MG63 (cell line): ENCODE measurements at regions not wholly inside any gene's neighbourhood (a gene's known extent, or its start where the extent isn't known, plus 50 kb on each side); places are given as distances from the start of the nearest gene placed in this dataset.

ENCODE experiments used
- DNase-seq: peaks from one replicate; pipeline ENCODE4 v3.0.0-alpha.2; 2020
- H3K27me3 ChIP-seq: fragments of 250-450 bp; sonication (Bioruptor Pico); 2 replicates; pipeline ENCODE4 v1.5.1; 2020; ENCODE audit warnings: mild to moderate bottlenecking, moderate library complexity
- H3K36me3 ChIP-seq: fragments of 250-450 bp; sonication (Bioruptor Pico); 2 replicates; pipeline ENCODE4 v1.5.1; 2020; ENCODE audit warnings: mild to moderate bottlenecking, moderate library complexity
- H3K4me3 ChIP-seq: fragments of 250-450 bp; sonication (Bioruptor Pico); 2 replicates; pipeline ENCODE4 v1.5.1; 2020; ENCODE audit warnings: mild to moderate bottlenecking, moderate library complexity
- H3K9me3 ChIP-seq: fragments of 250-450 bp; sonication (Bioruptor Pico); 2 replicates; pipeline ENCODE4 v1.5.1; 2020; ENCODE audit warnings: mild to moderate bottlenecking, moderate library complexity

DNA sequence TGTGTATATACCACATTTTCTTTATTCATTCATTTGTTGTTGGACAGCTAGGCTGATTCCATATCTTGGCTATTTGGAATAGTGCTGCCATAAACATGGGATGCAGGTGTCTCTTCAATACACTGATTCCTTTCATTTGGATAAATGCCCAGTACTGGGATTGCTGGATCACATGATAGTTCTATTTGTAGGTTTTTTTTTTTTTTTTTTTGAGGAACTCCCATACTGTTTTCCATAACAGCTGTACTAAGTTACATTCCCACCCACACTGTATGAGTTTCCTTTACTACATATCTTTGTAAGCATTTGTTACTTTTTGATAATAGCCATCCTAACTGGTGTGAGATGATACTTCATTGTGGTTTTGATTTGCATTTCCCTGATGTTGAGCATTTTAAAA, 437.7 kb downstream of the DIPK2A start:
- Histone ChIP-seq H3K27me3 (0 out of 2 replicates have a peak, but pooled peaks cover 3% of the 10 kb centered on the region), H3K36me3 (no peaks in the 10 kb centered on the region), H3K9me3 (no peaks in the 10 kb centered on the region), H3K4me3 (no peak overlapping the region)
- DNase-seq: no peak

DNA sequence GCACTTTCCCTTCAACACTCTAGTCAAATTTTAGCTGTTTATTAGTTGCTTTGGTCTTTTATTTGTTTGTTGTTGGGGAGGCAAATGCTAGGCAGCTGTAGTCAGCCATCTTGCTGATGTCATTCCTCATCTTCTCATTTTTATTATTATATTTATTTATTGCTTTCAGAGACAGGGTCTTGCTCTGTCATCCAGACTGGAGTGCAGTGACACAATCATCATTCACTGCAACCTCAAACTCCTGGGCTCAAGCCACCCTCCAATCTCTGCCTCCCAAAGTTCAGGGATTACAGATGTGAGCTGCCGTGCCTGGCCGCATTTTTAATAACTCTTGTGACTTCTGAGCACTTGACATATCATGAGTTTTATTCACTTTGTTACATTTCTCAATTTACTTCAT, 441.4 kb downstream of the DIPK2A start:
- DNase-seq: no peak
- Histone ChIP-seq H3K9me3 (no peaks in the 10 kb centered on the region), H3K4me3 (no peak overlapping the region), H3K36me3 (no peaks in the 10 kb centered on the region), H3K27me3 (0 out of 2 replicates have a peak, but pooled peaks cover 3% of the 10 kb centered on the region)

DNA sequence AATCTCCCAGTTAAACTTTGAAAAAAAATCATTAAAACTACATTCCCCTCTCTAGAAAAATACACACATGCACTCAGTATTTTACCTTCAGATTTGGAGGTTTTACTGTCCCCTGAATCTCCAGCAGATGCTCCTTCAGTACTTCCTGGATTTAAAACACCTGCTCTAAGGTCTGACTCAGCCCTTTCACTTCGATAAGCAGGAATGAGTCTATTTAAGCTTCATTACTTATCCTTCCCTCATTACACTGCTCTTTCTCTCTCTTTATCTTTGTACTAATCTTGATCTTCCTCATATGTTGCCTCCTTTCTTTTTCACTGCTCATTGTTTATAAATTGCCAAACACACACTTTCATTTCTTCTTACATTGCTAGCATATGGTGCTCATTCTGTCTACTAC, 443.9 kb downstream of the DIPK2A start:
- Histone ChIP-seq H3K9me3 (no peaks in the 10 kb centered on the region), H3K36me3 (no peaks in the 10 kb centered on the region), H3K4me3 (no peak overlapping the region), H3K27me3 (no peaks in the 10 kb centered on the region)
- no peak for DNase-seq

DNA sequence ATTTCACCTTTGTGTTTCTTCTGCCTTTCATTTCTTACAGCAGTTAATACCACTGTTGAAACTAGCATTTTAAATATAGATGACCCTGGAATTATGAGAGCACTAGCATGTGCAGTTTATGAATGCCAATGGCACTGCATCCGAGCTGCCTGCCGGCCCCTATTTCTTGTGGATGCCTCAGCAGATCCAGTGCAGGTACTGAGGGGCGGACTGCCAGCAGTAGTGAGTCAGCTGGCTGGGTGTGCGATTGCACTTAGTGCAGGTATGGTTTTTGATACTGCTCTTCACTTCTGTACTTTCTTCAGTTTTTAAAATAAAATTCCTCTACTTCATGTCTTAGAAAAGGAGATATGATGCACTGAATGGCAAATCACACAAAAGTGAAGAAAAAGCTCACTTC, 453.0 kb downstream of the DIPK2A start:
- Histone ChIP-seq H3K9me3 (no peaks in the 10 kb centered on the region), H3K27me3 (no peaks in the 10 kb centered on the region), H3K4me3 (no peak overlapping the region), H3K36me3 (no peaks in the 10 kb centered on the region)
- DNase-seq: no peak

DNA sequence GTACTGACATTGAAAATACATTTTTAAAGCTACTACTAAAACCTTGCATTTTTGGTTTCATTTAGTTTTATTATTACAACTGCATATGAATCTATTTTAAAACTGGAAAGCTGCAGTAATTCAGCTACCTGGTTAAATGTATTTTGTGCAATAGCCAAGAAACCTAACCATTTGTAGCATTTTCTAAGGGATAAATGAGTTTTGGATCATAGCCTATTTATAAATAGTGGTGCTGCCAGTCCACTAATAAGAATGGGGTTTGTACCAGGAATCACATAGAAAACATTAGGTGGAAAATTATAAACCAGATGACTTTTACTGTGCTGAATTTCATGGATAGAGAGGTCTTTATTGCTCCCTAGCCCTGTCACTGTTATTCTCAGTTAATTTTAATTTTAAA, 454.7 kb downstream of the DIPK2A start:
- H3K27me3 ChIP-seq: no peaks in the 10 kb centered on the region
- no peak for DNase-seq
- H3K4me3 ChIP-seq: no peak overlapping the region
- H3K36me3 ChIP-seq: no peaks in the 10 kb centered on the region
- no peaks in the 10 kb centered on the region for H3K9me3 ChIP-seq

DNA sequence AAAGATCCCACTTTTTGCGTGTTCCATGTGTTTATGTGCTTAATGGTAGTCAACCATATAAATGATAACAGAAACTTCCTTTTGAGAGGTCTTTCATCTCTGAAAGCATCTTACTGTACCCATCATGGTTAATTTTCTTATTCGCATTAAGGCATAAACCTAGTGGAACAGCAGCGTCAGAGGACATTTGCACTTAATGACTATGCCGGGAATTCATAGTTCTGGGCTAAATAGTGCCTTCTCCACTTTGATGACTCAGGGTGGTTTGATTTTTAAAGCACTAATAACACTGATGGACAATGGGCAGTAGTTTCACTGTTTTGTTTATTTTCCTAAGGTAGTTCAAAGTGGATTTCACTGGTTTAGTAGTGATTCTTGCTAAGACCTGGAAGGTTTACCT, 455.3 kb downstream of the DIPK2A start:
- no peak for DNase-seq
- Histone ChIP-seq H3K27me3 (no peaks in the 10 kb centered on the region), H3K36me3 (no peaks in the 10 kb centered on the region), H3K9me3 (no peaks in the 10 kb centered on the region), H3K4me3 (no peak overlapping the region)

DNA sequence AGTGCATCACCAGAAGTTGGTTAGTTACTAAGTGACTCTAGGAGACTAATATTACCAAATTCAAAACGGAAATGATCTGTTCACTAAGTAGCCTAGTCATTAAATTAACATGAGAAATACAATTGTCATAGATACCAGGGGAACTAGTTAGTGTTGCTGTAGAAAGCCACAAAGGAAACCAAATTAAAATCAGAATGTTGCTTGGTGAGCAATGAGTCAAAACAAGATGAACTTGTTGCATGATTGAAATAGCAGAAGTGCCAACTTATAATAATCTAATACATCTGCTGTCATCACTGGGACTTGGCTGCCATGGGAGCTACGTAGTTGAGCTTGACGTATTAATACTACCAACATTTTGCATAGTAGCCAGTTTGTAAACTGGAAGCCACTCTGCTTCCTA, 458.1 kb downstream of the DIPK2A start:
- DNase-seq: no peak
- Histone ChIP-seq H3K9me3 (no peaks in the 10 kb centered on the region), H3K4me3 (no peak overlapping the region), H3K27me3 (no peaks in the 10 kb centered on the region), H3K36me3 (no peaks in the 10 kb centered on the region)

DNA sequence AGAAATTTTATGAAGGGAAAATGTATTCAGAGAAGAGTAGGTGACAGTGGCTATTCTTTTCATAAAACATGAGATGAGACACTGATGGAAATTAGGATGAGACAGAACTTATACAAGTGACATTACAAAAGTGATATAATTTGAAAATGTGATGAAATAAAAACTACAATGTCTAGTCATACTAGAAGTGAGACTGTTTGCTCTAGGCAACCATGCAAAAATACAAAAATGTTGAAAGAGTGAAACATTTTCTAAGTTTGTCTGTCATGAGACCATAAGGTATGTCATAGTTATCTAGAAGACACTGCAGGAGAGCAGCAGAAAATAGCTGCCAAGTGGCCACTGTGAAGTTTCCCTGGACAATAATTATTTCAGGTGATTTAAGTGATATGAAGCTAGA, 459.5 kb downstream of the DIPK2A start:
- H3K27me3 ChIP-seq: no peaks in the 10 kb centered on the region

DNA sequence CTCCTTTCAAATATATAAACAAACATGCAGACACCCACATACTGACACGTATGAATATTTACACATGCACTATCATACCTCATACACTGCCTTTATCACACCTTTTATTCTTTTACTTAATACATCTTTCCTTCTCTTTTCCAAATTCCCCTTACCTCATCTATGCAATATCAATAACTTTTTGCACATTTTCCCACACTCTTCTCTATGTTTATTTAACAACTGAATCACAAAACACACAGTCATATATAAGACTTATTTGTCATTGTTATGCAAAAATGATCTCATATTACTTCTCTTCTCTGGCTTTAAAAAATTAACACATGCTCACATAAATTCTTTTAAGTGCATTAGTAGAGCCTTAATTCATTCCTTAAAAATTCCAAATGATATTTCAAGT, 461.4 kb downstream of the DIPK2A start:
- H3K9me3 ChIP-seq: no peaks in the 10 kb centered on the region
- no peaks in the 10 kb centered on the region for H3K36me3 ChIP-seq
- no peak overlapping the region for H3K4me3 ChIP-seq
- no peaks in the 10 kb centered on the region for H3K27me3 ChIP-seq
- no peak for DNase-seq

More for the DNA sequence above, 459.5 kb downstream of the DIPK2A start:
- Histone ChIP-seq H3K4me3 (no peak overlapping the region), H3K36me3 (no peaks in the 10 kb centered on the region), H3K9me3 (no peaks in the 10 kb centered on the region)
- no peak for DNase-seq

DNA sequence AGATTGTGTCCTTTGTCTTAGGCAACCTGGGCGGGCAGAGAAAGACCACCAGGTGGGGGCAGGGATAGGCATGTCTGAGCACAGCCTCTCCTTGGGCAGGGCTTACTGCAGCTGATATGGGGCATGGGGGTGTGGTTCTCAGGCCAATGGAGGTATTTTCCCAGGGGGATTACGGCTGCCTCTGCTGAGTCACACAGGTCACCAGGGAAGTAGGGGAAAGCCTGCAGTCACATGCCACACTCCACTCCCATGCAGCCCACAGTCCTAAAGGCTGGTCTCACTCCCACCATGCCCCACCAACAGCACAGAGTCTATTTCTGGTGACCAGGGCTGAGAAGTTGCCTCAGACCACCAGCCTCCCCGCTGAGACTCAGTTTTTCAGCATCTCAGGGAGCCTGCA, 466.4 kb downstream of the DIPK2A start:
- H3K27me3 ChIP-seq: no peaks in the 10 kb centered on the region

DNA sequence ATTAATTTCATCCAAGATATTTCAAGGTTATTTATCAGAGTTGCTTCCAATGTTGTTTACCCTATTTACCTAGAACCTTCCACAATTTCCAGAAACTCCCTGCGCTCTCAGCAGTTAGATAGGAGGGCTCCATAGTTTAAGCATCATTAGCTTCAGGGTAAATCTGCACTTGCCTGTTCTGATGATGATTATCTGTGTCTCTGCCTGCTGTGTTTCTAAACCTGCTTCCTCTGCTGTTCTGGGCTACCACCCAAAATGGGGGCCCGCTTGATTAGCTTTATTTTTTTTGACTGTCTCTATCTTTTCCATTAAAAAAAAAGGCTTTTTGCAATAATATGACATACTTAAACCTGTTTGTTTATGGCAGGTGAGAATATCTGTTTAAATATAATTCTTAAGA, 472.4 kb downstream of the DIPK2A start:
- Histone ChIP-seq H3K36me3 (no peaks in the 10 kb centered on the region), H3K9me3 (no peaks in the 10 kb centered on the region), H3K4me3 (no peak overlapping the region), H3K27me3 (no peaks in the 10 kb centered on the region)
- no peak for DNase-seq

More for the DNA sequence above, 466.4 kb downstream of the DIPK2A start:
- Histone ChIP-seq H3K9me3 (no peaks in the 10 kb centered on the region), H3K4me3 (no peak overlapping the region), H3K36me3 (no peaks in the 10 kb centered on the region)
- no peak for DNase-seq

DNA sequence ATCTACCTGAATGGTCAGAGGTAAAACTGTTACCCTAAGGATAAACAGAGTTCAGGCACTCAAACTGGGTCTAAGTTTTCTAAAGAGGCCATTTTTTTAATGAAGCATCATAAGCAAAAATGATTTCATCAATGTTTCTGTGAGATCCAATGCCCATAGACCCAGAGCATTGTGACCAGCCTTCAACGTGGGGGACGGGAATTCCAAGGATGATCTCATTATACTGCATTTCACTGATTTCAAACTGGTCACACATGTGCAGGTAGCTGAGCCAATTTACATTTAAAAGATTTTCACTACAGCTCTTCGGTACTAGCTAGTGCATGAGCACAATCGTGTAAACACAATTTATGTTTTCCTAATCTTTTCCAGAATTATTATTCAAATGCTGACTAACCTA, 472.9 kb downstream of the DIPK2A start:
- no peak overlapping the region for H3K4me3 ChIP-seq
- no peaks in the 10 kb centered on the region for H3K9me3 ChIP-seq
- no peaks in the 10 kb centered on the region for H3K36me3 ChIP-seq
- no peak for DNase-seq
- H3K27me3 ChIP-seq: no peaks in the 10 kb centered on the region

DNA sequence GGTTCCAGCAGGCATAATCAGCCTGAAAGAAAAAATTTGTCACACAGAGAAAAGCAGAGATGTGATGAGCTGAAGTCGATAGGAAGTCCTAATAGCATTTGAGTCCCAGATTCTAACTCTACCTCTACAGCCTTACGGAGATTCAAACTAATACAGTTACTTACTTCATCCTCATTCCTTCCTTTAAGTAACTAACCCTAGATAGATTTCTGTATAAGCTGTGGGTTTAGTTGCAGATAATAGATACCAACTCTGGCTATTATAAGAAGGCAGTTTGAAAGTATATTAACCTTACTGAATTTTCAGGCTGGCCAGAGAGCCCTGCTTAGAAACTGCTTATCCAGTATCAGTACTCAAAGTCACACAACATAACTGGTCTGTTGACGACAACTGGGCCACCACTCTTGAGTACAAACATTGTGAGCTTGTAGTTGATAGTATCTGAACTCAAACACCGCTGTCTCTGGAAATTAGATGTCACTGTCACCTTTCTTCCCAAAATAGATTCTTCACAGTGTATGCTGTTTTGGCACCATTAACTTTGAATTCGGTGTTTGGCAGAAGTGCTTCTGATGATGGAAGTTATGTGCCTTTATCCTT, 484.3 kb downstream of the DIPK2A start:
- DNase-seq: no peak
- no peaks in the 10 kb centered on the region for H3K36me3 ChIP-seq
- H3K27me3 ChIP-seq: no peaks in the 10 kb centered on the region
- H3K4me3 ChIP-seq: no peak overlapping the region
- H3K9me3 ChIP-seq: no peaks in the 10 kb centered on the region

DNA sequence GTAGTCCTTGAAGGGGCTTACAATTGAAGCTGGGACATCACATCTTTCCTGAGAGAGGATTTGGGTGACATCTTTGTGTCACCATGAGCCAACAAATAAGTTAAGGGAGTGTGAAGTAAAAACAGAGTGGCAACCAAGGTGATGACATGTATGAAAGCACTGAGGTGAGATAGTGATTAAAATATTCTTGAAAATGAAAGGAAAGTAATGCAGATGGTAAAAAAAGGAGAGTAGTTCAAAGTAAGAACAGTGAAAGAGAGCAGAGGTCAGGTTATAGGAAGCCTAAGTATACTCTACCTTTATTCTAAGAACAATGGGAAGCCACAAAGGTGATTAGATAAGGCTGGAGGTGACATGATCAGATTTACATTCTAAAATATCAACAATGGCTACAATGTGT, 486.1 kb downstream of the DIPK2A start:
- Histone ChIP-seq H3K36me3 (no peaks in the 10 kb centered on the region), H3K4me3 (no peak overlapping the region), H3K27me3 (no peaks in the 10 kb centered on the region), H3K9me3 (no peaks in the 10 kb centered on the region)
- DNase-seq: no peak

DNA sequence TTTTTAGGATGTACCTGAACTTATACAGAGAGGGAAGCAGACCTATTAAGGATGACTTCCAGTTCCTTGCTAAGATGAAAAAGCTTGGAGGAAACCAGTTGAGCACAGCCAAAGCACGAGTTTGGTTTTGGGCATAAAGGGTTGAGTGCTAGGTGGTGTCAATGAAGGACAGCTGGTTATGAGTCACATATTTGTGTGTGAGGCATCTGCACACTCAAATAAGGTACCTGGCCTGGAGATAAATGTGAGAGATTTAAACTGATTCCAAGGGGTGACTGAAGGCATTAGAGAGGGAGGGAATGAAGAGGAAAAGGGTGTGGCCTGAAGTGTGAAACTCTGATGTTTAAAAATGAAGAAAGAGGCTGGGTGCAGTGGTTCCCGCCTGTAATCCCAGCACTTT, 486.7 kb downstream of the DIPK2A start:
- Histone ChIP-seq H3K4me3 (no peak overlapping the region), H3K27me3 (no peaks in the 10 kb centered on the region), H3K9me3 (no peaks in the 10 kb centered on the region), H3K36me3 (no peaks in the 10 kb centered on the region)
- no peak for DNase-seq

DNA sequence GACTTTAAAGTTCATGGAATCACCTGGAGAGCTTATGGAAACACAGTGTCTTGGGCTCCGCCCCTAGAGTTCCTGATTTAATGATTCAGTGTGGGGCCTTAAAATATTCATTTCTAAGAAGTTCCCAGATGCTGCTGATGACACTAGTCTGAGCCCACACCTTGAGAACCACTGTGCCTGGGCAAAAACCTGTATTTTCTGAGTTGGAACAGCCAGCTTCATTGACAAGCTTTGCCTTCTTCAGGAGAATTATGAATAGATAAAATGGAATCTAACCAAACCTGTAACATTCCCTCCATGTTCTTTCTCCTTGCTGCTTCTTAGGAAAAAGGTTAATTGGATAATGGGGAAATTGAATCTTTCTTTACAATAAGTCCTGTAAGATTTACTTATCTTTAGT, 490.7 kb downstream of the DIPK2A start:
- H3K27me3 ChIP-seq: no peaks in the 10 kb centered on the region
- H3K9me3 ChIP-seq: no peaks in the 10 kb centered on the region
- no peak for DNase-seq
- no peak overlapping the region for H3K4me3 ChIP-seq
- no peaks in the 10 kb centered on the region for H3K36me3 ChIP-seq

DNA sequence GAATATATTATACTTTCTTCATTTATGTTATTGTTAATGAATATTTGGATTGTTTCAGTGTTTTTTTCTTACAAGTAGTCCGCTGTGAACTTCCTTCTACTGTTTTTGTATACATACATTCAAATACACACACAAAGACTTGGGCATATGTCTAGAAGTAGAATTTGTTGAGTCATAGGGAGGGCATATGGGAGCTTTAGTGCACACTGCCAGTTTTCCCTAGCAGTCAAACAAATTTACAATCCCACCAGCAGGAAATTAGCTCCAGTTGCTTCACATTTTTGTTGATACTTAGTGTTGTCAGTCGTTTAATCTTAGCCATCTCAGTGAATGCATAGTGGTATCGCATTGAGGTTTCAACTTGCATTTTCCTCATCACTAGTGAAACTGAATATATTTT, 492.3 kb downstream of the DIPK2A start:
- Histone ChIP-seq H3K4me3 (no peak overlapping the region), H3K36me3 (no peaks in the 10 kb centered on the region), H3K9me3 (no peaks in the 10 kb centered on the region), H3K27me3 (no peaks in the 10 kb centered on the region)
- DNase-seq: no peak

DNA sequence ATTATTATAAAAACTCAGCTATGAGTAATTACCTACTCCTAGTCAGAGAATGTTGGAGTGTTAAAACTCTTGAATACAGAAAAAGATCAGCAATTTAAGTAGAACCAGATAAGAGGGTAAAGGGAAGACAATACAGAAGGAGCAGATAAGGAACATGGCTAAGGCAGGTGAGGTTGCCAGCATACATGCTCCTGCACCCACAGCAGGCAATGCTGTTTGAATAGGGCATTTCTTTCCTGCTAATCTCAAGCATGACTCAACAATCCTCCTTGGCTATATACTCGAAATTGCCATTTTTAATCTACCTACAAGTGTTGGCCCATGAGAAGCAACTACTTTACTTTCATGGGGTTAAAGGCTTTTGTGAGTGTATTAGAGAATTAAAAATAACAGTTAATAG, 494.5 kb downstream of the DIPK2A start:
- Histone ChIP-seq H3K27me3 (no peaks in the 10 kb centered on the region), H3K9me3 (no peaks in the 10 kb centered on the region), H3K36me3 (no peaks in the 10 kb centered on the region), H3K4me3 (no peak overlapping the region)
- no peak for DNase-seq

DNA sequence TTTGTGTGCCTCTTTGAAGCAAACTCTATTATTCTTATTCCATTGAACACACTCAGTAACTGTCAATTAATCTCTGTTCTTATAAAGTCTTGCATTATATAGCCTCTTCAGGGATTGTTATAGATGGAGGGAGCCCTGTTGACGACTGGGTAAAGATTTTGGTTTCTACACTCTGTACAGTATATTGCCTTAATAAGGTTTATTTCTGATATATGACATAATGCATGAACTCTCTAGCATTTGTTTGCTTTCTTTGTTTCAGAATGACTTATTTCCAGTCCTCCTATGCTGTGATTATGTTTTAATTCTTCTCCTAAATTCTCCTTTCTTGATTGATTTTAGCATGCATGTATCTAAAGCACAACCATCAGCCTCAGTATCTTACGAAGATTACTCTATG, 494.9 kb downstream of the DIPK2A start:
- Histone ChIP-seq H3K27me3 (no peaks in the 10 kb centered on the region), H3K4me3 (no peak overlapping the region), H3K9me3 (no peaks in the 10 kb centered on the region), H3K36me3 (no peaks in the 10 kb centered on the region)
- no peak for DNase-seq
